HCT116 (cell line): ENCODE measurements at regions not wholly inside any gene's neighbourhood (a gene's known extent, or its start where the extent isn't known, plus 50 kb on each side); places are given as distances from the start of the nearest gene placed in this dataset.

Experiments used
- ATAC-seq: fragments of 200-7000 bp; cut with Tn5 transposase; 2 replicates; pipeline ENCODE4 v1.9.1; 2020; ENCODE audit warnings: mild to moderate bottlenecking, moderate library complexity
- BruUV-seq: library from RNA; stranded (reverse); fragments of 400-500 nt; replicated peaks from 2 replicates; lab custom pipeline; 2021; lab: Mats Ljungman, UMichigan
- CTCF ChIA-PET: fragments of 300-600 bp; sonication (Branson Sonifier 250); formaldehyde crosslinking; loops from one replicate; lab custom pipeline; 2021; ENCODE audit warnings: antibody characterized with exemption; lab: Charles Lee
- POLR2A ChIA-PET: fragments of 300-600, 350-600 bp; sonication (Branson Sonifier 250); formaldehyde crosslinking; loops from one replicate; lab custom pipeline; 2021; ENCODE audit warnings: antibody characterized with exemption; lab: Charles Lee
- RAD21 ChIA-PET, 2 experiments: fragments of 300-600 bp; sonication (Branson Sonifier 250); formaldehyde crosslinking; loops; one replicate each; lab custom pipeline; 2023; ENCODE audit warnings: low total read pairs in 2 of 2; ENCODE audit not compliant: uncharacterized antibody in 2 of 2, unreplicated experiment in 2 of 2, low non-redundant PET in 1 of 2; lab: Charles Lee
- DNase-seq: peaks from one replicate; pipeline ENCODE4 v3.0.0-alpha.2; 2010; ENCODE audit warnings: low read depth, low spot score
- H2AFZ ChIP-seq: fragments of 200-600 bp; shearing (Covaris generic), sonication (generic); 2 replicates; pipeline ENCODE4 v1.6.1; 2017; ENCODE audit warnings: low read depth, mixed run types, mixed read lengths, antibody characterized with exemption, low read length; ENCODE audit not compliant: poor library complexity, severe bottlenecking
- H3K27ac ChIP-seq: 2 replicates; pipeline ENCODE4 v1.5.1; 2012; ENCODE audit warnings: low read depth, low read length
- H3K27me3 ChIP-seq: fragments of 200-600 bp; sonication (generic); 2 replicates; pipeline ENCODE4 v1.6.1; 2016; ENCODE audit warnings: mixed run types, low read length, mixed read lengths; ENCODE audit not compliant: insufficient read depth
- H3K36me3 ChIP-seq, 2 experiments: fragments of 200-500 bp in 1 of 2; fragments of 200-600 bp in 1 of 2; sonication (Bioruptor generic) in 1 of 2; sonication (generic) in 1 of 2; 2 replicates each; pipeline versions ENCODE4 v1.5.1 to v1.6.1; 2014 to 2016; ENCODE audit warnings: low read length in 2 of 2, inconsistent platforms in 1 of 2, mixed read lengths in 1 of 2, mixed run types in 1 of 2; ENCODE audit not compliant: insufficient read depth in 2 of 2, control insufficient read depth in 1 of 2
- H3K4me1 ChIP-seq, 2 experiments: fragments of 200-600 bp in 1 of 2; sonication (generic) in 1 of 2; 2 replicates each; pipeline versions ENCODE4 v1.5.1 to v1.6.1; 2012 to 2017; ENCODE audit warnings: low read length in 2 of 2, inconsistent platforms in 1 of 2, mild to moderate bottlenecking in 1 of 2, mixed read lengths in 1 of 2, mixed run types in 1 of 2, moderate library complexity in 1 of 2; ENCODE audit not compliant: insufficient read depth in 2 of 2, control insufficient read depth in 1 of 2
- H3K4me2 ChIP-seq: fragments of 200-600 bp; sonication (generic); 2 replicates; pipeline ENCODE4 v1.6.1; 2017; ENCODE audit warnings: mixed run types, low read length, mixed read lengths
- H3K4me3 ChIP-seq, 2 experiments: fragments of 200-600 bp in 1 of 2; sonication (generic) in 1 of 2; replicated peaks in 1 of 2; 2 replicates each; pipeline ENCODE4 v1.5.1; 2011 to 2016; ENCODE audit warnings: low read length in 2 of 2, control low read depth in 1 of 2, low read depth in 1 of 2, mild to moderate bottlenecking in 1 of 2, mixed read lengths in 1 of 2, mixed run types in 1 of 2
- H3K79me2 ChIP-seq: fragments of 200-600 bp; sonication (generic); 2 replicates; pipeline ENCODE4 v1.6.1; 2017; ENCODE audit warnings: mild to moderate bottlenecking, mixed run types, low read length, moderate library complexity, mixed read lengths; ENCODE audit not compliant: insufficient read depth
- H3K9ac ChIP-seq: fragments of 200-600 bp; sonication (generic); 2 replicates; pipeline ENCODE4 v1.6.1; 2016; ENCODE audit warnings: low read length, mixed read lengths
- H3K9me2 ChIP-seq: fragments of 200-600 bp; sonication (generic), shearing (Covaris generic); 2 replicates; pipeline ENCODE4 v1.6.1; 2017; ENCODE audit warnings: mixed run types, mild to moderate bottlenecking, moderate library complexity; ENCODE audit not compliant: insufficient read depth
- H3K9me3 ChIP-seq, 2 experiments: fragments of 200-500 bp in 1 of 2; fragments of 200-600 bp in 1 of 2; sonication (Bioruptor generic) in 1 of 2; sonication (generic) in 1 of 2; 2 replicates each; pipeline ENCODE4 v1.6.1; 2014 to 2017; ENCODE audit warnings: low read length in 2 of 2, mixed read lengths in 2 of 2, inconsistent platforms in 1 of 2, low read depth in 1 of 2, mild to moderate bottlenecking in 1 of 2, mixed run types in 1 of 2, moderate library complexity in 1 of 2; ENCODE audit not compliant: control insufficient read depth in 1 of 2, insufficient read depth in 1 of 2
- H4K20me1 ChIP-seq: fragments of 200-600 bp; sonication (generic), shearing (Covaris generic); 2 replicates; pipeline ENCODE4 v1.6.1; 2017; ENCODE audit warnings: mixed run types, mild to moderate bottlenecking, moderate library complexity; ENCODE audit not compliant: insufficient read depth
- EGR1 ChIP-seq: IDR thresholded peaks from 2 replicates; pipeline ENCODE4 v1.6.1; 2012; ENCODE audit warnings: low read depth
- ELF1 ChIP-seq: IDR thresholded peaks from 2 replicates; pipeline ENCODE4 v1.6.1; 2012; ENCODE audit warnings: low read depth, borderline replicate concordance
- EZH2 ChIP-seq: fragments of 200-600 bp; sonication (generic); IDR thresholded peaks from 2 replicates; pipeline ENCODE4 v1.6.1; 2017; ENCODE audit warnings: antibody characterized with exemption, mixed run types
- EZH2phosphoT487 ChIP-seq: fragments of 200-600 bp; IDR thresholded peaks from 2 replicates; pipeline ENCODE4 v1.6.1; 2018; ENCODE audit warnings: antibody characterized with exemption, borderline replicate concordance
- FOSL1 ChIP-seq: IDR thresholded peaks from 2 replicates; pipeline ENCODE4 v1.6.1; 2012; ENCODE audit warnings: low read depth
- POLR2A ChIP-seq: IDR thresholded peaks from 2 replicates; pipeline ENCODE4 v1.7.0; 2011; ENCODE audit warnings: borderline replicate concordance; ENCODE audit not compliant: insufficient read depth, insufficient read length; ENCODE audit errors: extremely low read depth
- POLR2AphosphoS5 ChIP-seq: IDR thresholded peaks from 2 replicates; pipeline ENCODE4 v1.6.1; 2011; ENCODE audit warnings: mild to moderate bottlenecking, low read depth, low read length, moderate library complexity
- SIN3A ChIP-seq: IDR thresholded peaks from 2 replicates; pipeline ENCODE4 v1.6.1; 2012; ENCODE audit warnings: low read depth
- SP1 ChIP-seq: IDR thresholded peaks from 2 replicates; pipeline ENCODE4 v1.6.1; 2012; ENCODE audit warnings: low read depth
- TCF7L2 ChIP-seq: IDR thresholded peaks from 2 replicates; pipeline ENCODE4 v1.7.0; 2011; ENCODE audit warnings: borderline replicate concordance, inconsistent platforms; ENCODE audit not compliant: insufficient read depth, insufficient read length; ENCODE audit errors: extremely low read depth
- ZNF274 ChIP-seq: fragments of 200-500 bp; sonication (Bioruptor generic); IDR thresholded peaks from 2 replicates; pipeline ENCODE4 v1.6.1; 2014; ENCODE audit warnings: mild to moderate bottlenecking, low read depth, low read length, inconsistent platforms
- intact Hi-C: fragments of 100-400 bp; cut with micrococcal nuclease; formaldehyde crosslinking; loops from 2 replicates; pipeline ENCODE4 v1.10.0; 2022
- TF ChIP-seq, protein P1 (sequence below): IDR thresholded peaks from 2 replicates; pipeline ENCODE4 v1.6.1; 2012
- TF ChIP-seq, protein P2 (sequence below): IDR thresholded peaks from 2 replicates; pipeline ENCODE4 v1.6.1; 2011; ENCODE audit warnings: mild to moderate bottlenecking, low read length, moderate library complexity; ENCODE audit not compliant: insufficient replicate concordance; ENCODE audit errors: extremely low read depth
- TF ChIP-seq, protein P3 (sequence below): IDR thresholded peaks from 2 replicates; pipeline ENCODE4 v1.6.1; 2012; ENCODE audit warnings: low read depth
- TF ChIP-seq, protein P4 (sequence below): IDR thresholded peaks from 2 replicates; pipeline ENCODE4 v1.6.1; 2012

DNA sequence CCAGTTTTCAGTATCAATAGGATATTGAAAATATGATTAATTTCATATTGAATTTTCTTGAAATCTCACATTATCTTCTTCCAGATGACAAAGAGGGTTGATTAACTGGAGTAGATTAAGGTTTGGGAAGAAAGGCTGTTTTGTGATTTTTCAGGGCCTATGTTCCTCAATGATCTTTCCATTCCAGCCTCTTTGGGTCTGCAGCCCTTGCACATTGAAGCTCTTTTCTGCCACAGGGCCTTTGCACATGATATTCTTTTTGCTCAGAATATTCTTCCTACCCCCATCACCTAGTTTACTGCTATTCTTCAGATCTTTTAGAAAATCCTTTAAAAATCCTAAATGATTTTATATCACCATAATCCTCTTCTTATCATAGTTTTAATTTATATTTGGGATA, 449.6 kb downstream of the PLCL1 start:
- Histone ChIP-seq H3K27me3 (peaks cover 23% of the 10 kb centered on the region; the same call in 1 of the 2 replicates), H3K4me3 (no peak overlapping the region), H3K36me3 (no peaks in the 10 kb centered on the region), H2AFZ (no peak overlapping the region), H3K9ac (no peak overlapping the region), H3K4me1 (no peaks in the 10 kb centered on the region), H3K9me2 (no peaks in the 10 kb centered on the region), H3K4me2 (no peak overlapping the region), H3K79me2 (no peaks in the 10 kb centered on the region), H3K9me3 (no peaks in the 10 kb centered on the region), H3K27ac (no peak overlapping the region), H4K20me1 (no peaks in the 10 kb centered on the region)
- intact Hi-C loops: no loop called here
- DNase-seq: no peak
- ATAC-seq: no peak
- POLR2A ChIA-PET: no interaction called here
- RAD21 ChIA-PET: no interaction called here
- TF ChIP-seq, protein P1, sequence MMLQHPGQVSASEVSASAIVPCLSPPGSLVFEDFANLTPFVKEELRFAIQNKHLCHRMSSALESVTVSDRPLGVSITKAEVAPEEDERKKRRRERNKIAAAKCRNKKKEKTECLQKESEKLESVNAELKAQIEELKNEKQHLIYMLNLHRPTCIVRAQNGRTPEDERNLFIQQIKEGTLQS: no peak
- no peak for TF ChIP-seq SIN3A
- no peak for TF ChIP-seq SP1
- TF ChIP-seq, protein P2, sequence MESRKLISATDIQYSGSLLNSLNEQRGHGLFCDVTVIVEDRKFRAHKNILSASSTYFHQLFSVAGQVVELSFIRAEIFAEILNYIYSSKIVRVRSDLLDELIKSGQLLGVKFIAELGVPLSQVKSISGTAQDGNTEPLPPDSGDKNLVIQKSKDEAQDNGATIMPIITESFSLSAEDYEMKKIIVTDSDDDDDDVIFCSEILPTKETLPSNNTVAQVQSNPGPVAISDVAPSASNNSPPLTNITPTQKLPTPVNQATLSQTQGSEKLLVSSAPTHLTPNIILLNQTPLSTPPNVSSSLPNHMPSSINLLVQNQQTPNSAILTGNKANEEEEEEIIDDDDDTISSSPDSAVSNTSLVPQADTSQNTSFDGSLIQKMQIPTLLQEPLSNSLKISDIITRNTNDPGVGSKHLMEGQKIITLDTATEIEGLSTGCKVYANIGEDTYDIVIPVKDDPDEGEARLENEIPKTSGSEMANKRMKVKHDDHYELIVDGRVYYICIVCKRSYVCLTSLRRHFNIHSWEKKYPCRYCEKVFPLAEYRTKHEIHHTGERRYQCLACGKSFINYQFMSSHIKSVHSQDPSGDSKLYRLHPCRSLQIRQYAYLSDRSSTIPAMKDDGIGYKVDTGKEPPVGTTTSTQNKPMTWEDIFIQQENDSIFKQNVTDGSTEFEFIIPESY: no peak
- no peak for TF ChIP-seq FOSL1
- no peak for TF ChIP-seq EZH2
- no peak for TF ChIP-seq POLR2AphosphoS5
- TF ChIP-seq, protein P3, sequence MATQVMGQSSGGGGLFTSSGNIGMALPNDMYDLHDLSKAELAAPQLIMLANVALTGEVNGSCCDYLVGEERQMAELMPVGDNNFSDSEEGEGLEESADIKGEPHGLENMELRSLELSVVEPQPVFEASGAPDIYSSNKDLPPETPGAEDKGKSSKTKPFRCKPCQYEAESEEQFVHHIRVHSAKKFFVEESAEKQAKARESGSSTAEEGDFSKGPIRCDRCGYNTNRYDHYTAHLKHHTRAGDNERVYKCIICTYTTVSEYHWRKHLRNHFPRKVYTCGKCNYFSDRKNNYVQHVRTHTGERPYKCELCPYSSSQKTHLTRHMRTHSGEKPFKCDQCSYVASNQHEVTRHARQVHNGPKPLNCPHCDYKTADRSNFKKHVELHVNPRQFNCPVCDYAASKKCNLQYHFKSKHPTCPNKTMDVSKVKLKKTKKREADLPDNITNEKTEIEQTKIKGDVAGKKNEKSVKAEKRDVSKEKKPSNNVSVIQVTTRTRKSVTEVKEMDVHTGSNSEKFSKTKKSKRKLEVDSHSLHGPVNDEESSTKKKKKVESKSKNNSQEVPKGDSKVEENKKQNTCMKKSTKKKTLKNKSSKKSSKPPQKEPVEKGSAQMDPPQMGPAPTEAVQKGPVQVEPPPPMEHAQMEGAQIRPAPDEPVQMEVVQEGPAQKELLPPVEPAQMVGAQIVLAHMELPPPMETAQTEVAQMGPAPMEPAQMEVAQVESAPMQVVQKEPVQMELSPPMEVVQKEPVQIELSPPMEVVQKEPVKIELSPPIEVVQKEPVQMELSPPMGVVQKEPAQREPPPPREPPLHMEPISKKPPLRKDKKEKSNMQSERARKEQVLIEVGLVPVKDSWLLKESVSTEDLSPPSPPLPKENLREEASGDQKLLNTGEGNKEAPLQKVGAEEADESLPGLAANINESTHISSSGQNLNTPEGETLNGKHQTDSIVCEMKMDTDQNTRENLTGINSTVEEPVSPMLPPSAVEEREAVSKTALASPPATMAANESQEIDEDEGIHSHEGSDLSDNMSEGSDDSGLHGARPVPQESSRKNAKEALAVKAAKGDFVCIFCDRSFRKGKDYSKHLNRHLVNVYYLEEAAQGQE: no peak
- no peak for TF ChIP-seq TCF7L2
- TF ChIP-seq ELF1: no peak
- no peak for TF ChIP-seq EZH2phosphoT487
- TF ChIP-seq ZNF274: no peak
- TF ChIP-seq EGR1: no peak
- no peak for TF ChIP-seq POLR2A
- TF ChIP-seq, protein P4, sequence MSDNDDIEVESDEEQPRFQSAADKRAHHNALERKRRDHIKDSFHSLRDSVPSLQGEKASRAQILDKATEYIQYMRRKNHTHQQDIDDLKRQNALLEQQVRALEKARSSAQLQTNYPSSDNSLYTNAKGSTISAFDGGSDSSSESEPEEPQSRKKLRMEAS: no peak
- CTCF ChIA-PET: no interaction called here
- BruUV-seq: no TSS peak
